Large intestine (tissue), 3 donors: ENCODE measurements at regions not wholly inside any gene's neighbourhood (a gene's known extent, or its start where the extent isn't known, plus 50 kb on each side); places are given as distances from the start of the nearest gene placed in this dataset.
"Not testable (repeated sequence)": the region's sequence is repeated elsewhere in the genome, so short reads cannot be mapped to it uniquely, and the experiment has no call there.

Source experiments
- DNase-seq, 2 donors: peaks; one replicate each; pipeline versions ENCODE4 v3.0.0 to v3.0.0-alpha.2; 2013
- H3K27ac ChIP-seq: one replicate; pipeline ENCODE4 v1.5.1; 2013; ENCODE audit warnings: low read length
- H3K27me3 ChIP-seq: 2 replicates; pipeline ENCODE4 v1.6.1; 2013; ENCODE audit warnings: low read length; ENCODE audit not compliant: control insufficient read depth, insufficient read depth
- H3K36me3 ChIP-seq: 2 replicates; pipeline ENCODE4 v1.6.1; 2013; ENCODE audit warnings: low read length; ENCODE audit not compliant: control insufficient read depth, insufficient read depth
- H3K4me1 ChIP-seq: one replicate; pipeline ENCODE4 v1.6.1; 2013; ENCODE audit warnings: low read length; ENCODE audit not compliant: control insufficient read depth, insufficient read depth
- H3K4me3 ChIP-seq: one replicate; pipeline ENCODE4 v1.5.1; 2013; ENCODE audit warnings: low read length
- H3K9me3 ChIP-seq: one replicate; pipeline ENCODE4 v1.6.1; 2013; ENCODE audit warnings: mild to moderate bottlenecking, low read depth, low read length, moderate library complexity; ENCODE audit not compliant: control insufficient read depth
- WGBS: methylation state at CpG from one replicate; pipeline ENCODE4 v1.1.5; 2013; ENCODE audit warnings: low lambda C conversion rate; ENCODE audit not compliant: insufficient coverage; 5-methylcytosine and 5-hydroxymethylcytosine counted together

- Histone ChIP-seq H3K36me3 (no peaks in the 10 kb centered on the region), H3K9me3 (no peaks in the 10 kb centered on the region), H3K27me3 (no peaks in the 10 kb centered on the region), H3K27ac (no peak overlapping the region), H3K4me1 (peaks cover 7% of the 10 kb centered on the region), H3K4me3 (no peak overlapping the region)
- WGBS: 10% methylated on average over 2 of the region's 6 CpGs
- DNase-seq: peak in 1 of 2 donors; percentile 20
Observed at GRCh38 chr13:96934889-96935489, 59.3 kb downstream of the OXGR1 start.

GRCh38 chr13:96925916-96926628 is 68.2 kb downstream of the OXGR1 start:
- WGBS: 40% methylated on average over 1 of the region's 4 CpGs
- Histone ChIP-seq H3K27ac (peak overlapping the region; percentile 69), H3K36me3 (no peaks in the 10 kb centered on the region)

GRCh38 chr13:96925477-96925876 is 68.8 kb downstream of the OXGR1 start:
- H3K4me1 ChIP-seq: peaks cover 11% of the 10 kb centered on the region
- H3K27me3 ChIP-seq: no peaks in the 10 kb centered on the region
- peak in 1 of 2 donors; percentile 69 for DNase-seq
- no peaks in the 10 kb centered on the region for H3K36me3 ChIP-seq
- H3K9me3 ChIP-seq: no peaks in the 10 kb centered on the region
- H3K4me3 ChIP-seq: no peak overlapping the region
- H3K27ac ChIP-seq: peak overlapping the region; percentile 69
- no CpG with 5 or more reads among the region's 2 CpGs for WGBS

More at GRCh38 chr13:96925916-96926628, 68.2 kb downstream of the OXGR1 start:
- no peak overlapping the region for H3K4me3 ChIP-seq
- H3K27me3 ChIP-seq: no peaks in the 10 kb centered on the region
- DNase-seq: peak; percentile 35 to 79
- no peaks in the 10 kb centered on the region for H3K9me3 ChIP-seq
- peaks cover 11% of the 10 kb centered on the region for H3K4me1 ChIP-seq

GRCh38 chr13:96918861-96919631 is 75.2 kb downstream of the OXGR1 start:
- WGBS: no CpG with 5 or more reads among the region's 12 CpGs
- peak; percentile 31 to 57 for DNase-seq
- H3K36me3 ChIP-seq, H3K27ac ChIP-seq, H3K4me3 ChIP-seq, H3K27me3 ChIP-seq, H3K9me3 ChIP-seq: not testable (repeated sequence)
- H3K4me1 ChIP-seq: peaks cover 13% of the 10 kb centered on the region

GRCh38 chr13:96904232-96904631 is 90.0 kb downstream of the OXGR1 start:
- Histone ChIP-seq H3K36me3 (no peaks in the 10 kb centered on the region), H3K27ac (no peak overlapping the region), H3K4me3 (no peak overlapping the region), H3K27me3 (no peaks in the 10 kb centered on the region), H3K4me1 (peaks cover 6% of the 10 kb centered on the region), H3K9me3 (no peaks in the 10 kb centered on the region)
- WGBS: 100% methylated on average over 1 of the region's 2 CpGs
- no peak for DNase-seq

GRCh38 chr13:96903085-96903484 is 91.2 kb downstream of the OXGR1 start:
- Histone ChIP-seq H3K27ac (no peak overlapping the region), H3K4me1 (peaks cover 6% of the 10 kb centered on the region), H3K4me3 (no peak overlapping the region), H3K36me3 (no peaks in the 10 kb centered on the region), H3K9me3 (no peaks in the 10 kb centered on the region), H3K27me3 (no peaks in the 10 kb centered on the region)
- DNase-seq: no peak
- WGBS: 80% methylated on average over 1 of the region's 2 CpGs

GRCh38 chr13:96900986-96901385 is 93.3 kb downstream of the OXGR1 start:
- Histone ChIP-seq H3K27ac (no peak overlapping the region), H3K36me3 (no peaks in the 10 kb centered on the region), H3K9me3 (no peaks in the 10 kb centered on the region), H3K4me1 (peaks cover 6% of the 10 kb centered on the region), H3K27me3 (no peaks in the 10 kb centered on the region), H3K4me3 (no peak overlapping the region)
- DNase-seq: no peak
- 22% methylated on average over 1 of the region's 4 CpGs for WGBS

- Histone ChIP-seq H3K4me3 (no peak overlapping the region), H3K9me3 (no peaks in the 10 kb centered on the region), H3K36me3 (no peaks in the 10 kb centered on the region), H3K27ac (no peak overlapping the region), H3K4me1 (peaks cover 6% of the 10 kb centered on the region), H3K27me3 (no peaks in the 10 kb centered on the region)
- DNase-seq: no peak
Observed at GRCh38 chr13:96899946-96900345, 94.3 kb downstream of the OXGR1 start.

- 100% methylated on average over 1 of the region's 6 CpGs for WGBS
Observed at GRCh38 chr13:96898646-96899254, 95.5 kb downstream of the OXGR1 start.

GRCh38 chr13:96898212-96898611 is 96.1 kb downstream of the OXGR1 start:
- H3K4me1 ChIP-seq: peaks cover 6% of the 10 kb centered on the region
- DNase-seq: no peak
- no peak overlapping the region for H3K4me3 ChIP-seq
- H3K9me3 ChIP-seq: no peaks in the 10 kb centered on the region
- no peaks in the 10 kb centered on the region for H3K36me3 ChIP-seq
- no peaks in the 10 kb centered on the region for H3K27me3 ChIP-seq
- H3K27ac ChIP-seq: no peak overlapping the region

More at GRCh38 chr13:96898646-96899254, 95.5 kb downstream of the OXGR1 start:
- Histone ChIP-seq H3K4me3 (no peak overlapping the region), H3K4me1 (peaks cover 6% of the 10 kb centered on the region), H3K27ac (no peak overlapping the region), H3K36me3 (no peaks in the 10 kb centered on the region), H3K27me3 (no peaks in the 10 kb centered on the region), H3K9me3 (no peaks in the 10 kb centered on the region)
- DNase-seq: no peak
